Mesothelial cell of epicardium (in vitro differentiated cells): ENCODE measurements at regions not wholly inside any gene's neighbourhood (a gene's known extent, or its start where the extent isn't known, plus 50 kb on each side); places are given as distances from the start of the nearest gene placed in this dataset.

Source experiments
- DNase-seq, 2 experiments: peaks; one replicate each; pipeline ENCODE4 v3.0.0; 2021; ENCODE audit warnings: low spot score in 2 of 2; ENCODE audit not compliant: unreplicated experiment in 2 of 2
- H3K27ac Mint-ChIP-seq: 2 replicates; pipeline ENCODE4 v1.8.0; 2021; ENCODE audit warnings: mixed read lengths
- H3K27me3 Mint-ChIP-seq: 2 replicates; pipeline ENCODE4 v1.8.0; 2021; ENCODE audit warnings: low read depth, mixed read lengths
- H3K36me3 Mint-ChIP-seq: 2 replicates; pipeline ENCODE4 v1.8.0; 2021; ENCODE audit warnings: mixed read lengths
- H3K4me1 Mint-ChIP-seq: 2 replicates; pipeline ENCODE4 v1.8.0; 2021; ENCODE audit warnings: mixed read lengths
- H3K4me3 Mint-ChIP-seq: 2 replicates; pipeline ENCODE4 v1.8.0; 2021; ENCODE audit warnings: mild to moderate bottlenecking, moderate library complexity, mixed read lengths
- H3K9me3 Mint-ChIP-seq: 2 replicates; pipeline ENCODE4 v1.8.0; 2021; ENCODE audit warnings: mixed read lengths
- CTCF ChIP-seq: fragments of 200-600 bp; sonication (generic); IDR thresholded peaks from one replicate; pipeline ENCODE4 v1.5.0; 2021; ENCODE audit warnings: antibody characterized with exemption; ENCODE audit not compliant: unreplicated experiment

GRCh38 chr2:128645631-128646030 lies 327.0 kb upstream of the HS6ST1 start:
- peak in 1 of 2 experiments; percentile 22 for DNase-seq
- H3K9me3 Mint-ChIP-seq: no peaks in the 10 kb centered on the region
- no peak overlapping the region for H3K27ac Mint-ChIP-seq
- H3K36me3 Mint-ChIP-seq: no peaks in the 10 kb centered on the region
- TF ChIP-seq CTCF: no peak
- H3K4me1 Mint-ChIP-seq: peaks cover 7% of the 10 kb centered on the region
- no peaks in the 10 kb centered on the region for H3K27me3 Mint-ChIP-seq
- H3K4me3 Mint-ChIP-seq: no peak overlapping the region

- H3K27ac Mint-ChIP-seq: no peak overlapping the region
- TF ChIP-seq CTCF: no peak
These were observed 327.4 kb upstream of the HS6ST1 start for GRCh38 chr2:128646091-128646490.

GRCh38 chr2:128646691-128647090 lies 328.0 kb upstream of the HS6ST1 start:
- H3K36me3 Mint-ChIP-seq: no peaks in the 10 kb centered on the region

More at GRCh38 chr2:128646091-128646490, 327.4 kb upstream of the HS6ST1 start:
- peaks cover 7% of the 10 kb centered on the region for H3K4me1 Mint-ChIP-seq
- no peak overlapping the region for H3K4me3 Mint-ChIP-seq
- DNase-seq: peak in 1 of 2 experiments; percentile 17
- H3K36me3 Mint-ChIP-seq: no peaks in the 10 kb centered on the region
- no peaks in the 10 kb centered on the region for H3K27me3 Mint-ChIP-seq
- no peaks in the 10 kb centered on the region for H3K9me3 Mint-ChIP-seq

GRCh38 chr2:128651000-128651399 lies 332.3 kb upstream of the HS6ST1 start:
- TF ChIP-seq CTCF: no peak
- H3K27ac Mint-ChIP-seq: no peak overlapping the region
- no peaks in the 10 kb centered on the region for H3K36me3 Mint-ChIP-seq
- H3K9me3 Mint-ChIP-seq: peaks cover 14% of the 10 kb centered on the region
- H3K27me3 Mint-ChIP-seq: no peaks in the 10 kb centered on the region
- no peak overlapping the region for H3K4me3 Mint-ChIP-seq
- no peaks in the 10 kb centered on the region for H3K4me1 Mint-ChIP-seq
- DNase-seq: no peak

More at GRCh38 chr2:128646691-128647090, 328.0 kb upstream of the HS6ST1 start:
- no peak overlapping the region for H3K4me3 Mint-ChIP-seq
- no peaks in the 10 kb centered on the region for H3K27me3 Mint-ChIP-seq
- peaks cover 7% of the 10 kb centered on the region for H3K4me1 Mint-ChIP-seq
- H3K27ac Mint-ChIP-seq: no peak overlapping the region
- no peak for TF ChIP-seq CTCF
- no peaks in the 10 kb centered on the region for H3K9me3 Mint-ChIP-seq
- peak in 1 of 2 experiments; percentile 16 for DNase-seq

GRCh38 chr2:128654408-128654807 lies 335.7 kb upstream of the HS6ST1 start:
- no peak for DNase-seq
- TF ChIP-seq CTCF: no peak
- no peak overlapping the region for H3K4me3 Mint-ChIP-seq
- no peak overlapping the region for H3K27ac Mint-ChIP-seq
- H3K9me3 Mint-ChIP-seq: peaks cover 20% of the 10 kb centered on the region
- H3K27me3 Mint-ChIP-seq: no peaks in the 10 kb centered on the region
- no peaks in the 10 kb centered on the region for H3K4me1 Mint-ChIP-seq
- no peaks in the 10 kb centered on the region for H3K36me3 Mint-ChIP-seq

- Mint-ChIP-seq H3K4me3 (no peak overlapping the region), H3K9me3 (peaks cover 10% of the 10 kb centered on the region), H3K4me1 (peaks cover 3% of the 10 kb centered on the region), H3K27ac (no peak overlapping the region), H3K36me3 (no peaks in the 10 kb centered on the region), H3K27me3 (no peaks in the 10 kb centered on the region)
- no peak for DNase-seq
- TF ChIP-seq CTCF: no peak
These were observed 342.2 kb upstream of the HS6ST1 start for GRCh38 chr2:128660836-128661235.
